ENCODE measurements at regions not wholly inside any gene's neighbourhood (a gene's known extent, or its start where the extent isn't known, plus 50 kb on each side); places are given as distances from the start of the nearest gene placed in this dataset.

DNA sequence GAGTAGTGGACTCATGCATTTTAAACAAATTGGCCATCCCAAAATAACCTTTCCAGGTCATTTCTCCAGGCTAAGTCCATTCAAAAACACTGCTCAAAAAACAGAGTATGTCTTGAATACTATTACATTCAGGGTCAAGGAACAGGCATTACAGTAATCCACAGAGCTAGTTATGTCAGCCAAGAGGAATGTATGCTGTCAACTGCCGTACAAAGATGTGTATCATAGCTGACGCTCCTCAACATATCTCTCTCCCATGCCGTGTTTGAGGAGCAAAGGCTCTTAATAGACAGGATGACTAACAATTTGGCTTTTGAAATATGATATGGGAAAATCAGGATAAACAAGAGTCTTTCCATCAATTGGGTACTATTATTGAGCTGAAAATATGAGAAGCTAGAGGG lies 68.8 kb upstream of the KCTD1 start:
- TF ChIP-seq, protein P1, sequence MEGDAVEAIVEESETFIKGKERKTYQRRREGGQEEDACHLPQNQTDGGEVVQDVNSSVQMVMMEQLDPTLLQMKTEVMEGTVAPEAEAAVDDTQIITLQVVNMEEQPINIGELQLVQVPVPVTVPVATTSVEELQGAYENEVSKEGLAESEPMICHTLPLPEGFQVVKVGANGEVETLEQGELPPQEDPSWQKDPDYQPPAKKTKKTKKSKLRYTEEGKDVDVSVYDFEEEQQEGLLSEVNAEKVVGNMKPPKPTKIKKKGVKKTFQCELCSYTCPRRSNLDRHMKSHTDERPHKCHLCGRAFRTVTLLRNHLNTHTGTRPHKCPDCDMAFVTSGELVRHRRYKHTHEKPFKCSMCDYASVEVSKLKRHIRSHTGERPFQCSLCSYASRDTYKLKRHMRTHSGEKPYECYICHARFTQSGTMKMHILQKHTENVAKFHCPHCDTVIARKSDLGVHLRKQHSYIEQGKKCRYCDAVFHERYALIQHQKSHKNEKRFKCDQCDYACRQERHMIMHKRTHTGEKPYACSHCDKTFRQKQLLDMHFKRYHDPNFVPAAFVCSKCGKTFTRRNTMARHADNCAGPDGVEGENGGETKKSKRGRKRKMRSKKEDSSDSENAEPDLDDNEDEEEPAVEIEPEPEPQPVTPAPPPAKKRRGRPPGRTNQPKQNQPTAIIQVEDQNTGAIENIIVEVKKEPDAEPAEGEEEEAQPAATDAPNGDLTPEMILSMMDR (IDR thresholded peaks at IDR 0.05): no peak

DNA sequence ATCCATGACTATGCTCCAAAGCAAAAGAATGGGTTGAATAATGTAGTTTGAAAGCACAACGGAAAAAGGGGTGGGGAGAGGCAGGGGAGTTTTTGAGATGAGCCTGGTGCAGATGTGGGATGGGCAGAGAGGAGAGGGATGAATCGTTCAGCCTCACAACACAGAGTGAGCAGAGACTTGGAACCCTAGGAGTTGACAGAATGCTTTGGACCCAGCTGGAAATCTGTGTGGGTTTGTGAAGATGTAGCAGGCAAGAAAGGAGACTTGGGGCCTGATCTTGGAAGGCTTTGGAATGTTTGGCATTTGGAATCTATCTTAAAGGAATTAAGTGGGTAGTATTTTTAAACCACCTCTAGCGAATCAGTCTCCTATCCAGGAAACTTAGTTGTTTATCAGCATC lies 66.0 kb upstream of the KCTD1 start:
- TF ChIP-seq, protein P1 (IDR thresholded peaks at IDR 0.05): no peak
